ENCODE measurements at regions not wholly inside any gene's neighbourhood (a gene's known extent, or its start where the extent isn't known, plus 50 kb on each side); places are given as distances from the start of the nearest gene placed in this dataset.

GRCh38 chr10:47133871-47134570 is 166.0 kb upstream of the GDF10 start:
- TF ChIP-seq POLR2AphosphoS5 (IDR thresholded peaks at IDR 0.05) = no peak
- Histone ChIP-seq H3K27me3 (replicated peaks in 1 of 7) (no peaks in the 10 kb centered on the region), H3K4me3 (no peak overlapping the region), H3K9me3 (no peaks in the 10 kb centered on the region), H3K4me1 (peaks cover 0 to 8% (median 0%) of the 10 kb centered on the region in 6 donors), H3K27ac (peak overlapping the region in 4 of 8 donors; percentile 16 to 62 (median 40)), H3K36me3 (no peaks in the 10 kb centered on the region)
- intact Hi-C loops (cut with DNase I; ENCODE audit: low total_unique reads) = no loop called here
- 33 to 54% (median 46%) methylated on average over 6 of the region's 6 CpGs for WGBS, 5 donors
- no peak for DNase-seq

GRCh38 chr10:47136866-47137265 is 163.1 kb upstream of the GDF10 start:
- Histone ChIP-seq H3K9me3 (no peaks in the 10 kb centered on the region), H3K4me1 (peaks cover 0 to 8% (median 0%) of the 10 kb centered on the region in 6 donors), H3K36me3 (no peaks in the 10 kb centered on the region), H3K27ac (no peak overlapping the region), H3K27me3 (replicated peaks in 1 of 7) (no peaks in the 10 kb centered on the region), H3K4me3 (no peak overlapping the region)
- 90 to 91% (median 90%) methylated on average over 3 of the region's 3 CpGs for WGBS, 5 donors
- no peak for DNase-seq
- no peak for TF ChIP-seq POLR2A (IDR thresholded peaks at IDR 0.05)
- no peak for TF ChIP-seq CTCF (IDR thresholded peaks at IDR 0.05 in 8 of 11, conservative IDR thresholded peaks at IDR 0.05 in 3 of 11)
- no peak for TF ChIP-seq POLR2AphosphoS5 (IDR thresholded peaks at IDR 0.05)
- intact Hi-C loops (cut with DNase I; ENCODE audit: low total_unique reads) = no loop called here

- no peaks in the 10 kb centered on the region for H3K9me3 ChIP-seq
- WGBS, 5 donors = 74 to 93% (median 92%) methylated on average over 5 of the region's 5 CpGs
- TF ChIP-seq CTCF (IDR thresholded peaks at IDR 0.05 in 8 of 11, conservative IDR thresholded peaks at IDR 0.05 in 3 of 11) = no peak
- TF ChIP-seq POLR2A (IDR thresholded peaks at IDR 0.05) = no peak
- no peak for TF ChIP-seq POLR2AphosphoS5 (IDR thresholded peaks at IDR 0.05)
- H3K4me1 ChIP-seq = peaks cover 0 to 8% (median 0%) of the 10 kb centered on the region in 6 donors
- no peak for DNase-seq
- no peaks in the 10 kb centered on the region for H3K36me3 ChIP-seq
- intact Hi-C loops (cut with DNase I; ENCODE audit: low total_unique reads) = no loop called here
- H3K4me3 ChIP-seq = no peak overlapping the region
- H3K27me3 ChIP-seq (replicated peaks in 1 of 7) = no peaks in the 10 kb centered on the region
- H3K27ac ChIP-seq = no peak overlapping the region
These were observed 162.6 kb upstream of the GDF10 start for GRCh38 chr10:47137311-47137851.

- H3K27ac ChIP-seq = no peak overlapping the region
- intact Hi-C loops (cut with DNase I; ENCODE audit: low total_unique reads) = no loop called here
- H3K4me1 ChIP-seq = peaks cover 0 to 1% (median 0%) of the 10 kb centered on the region in 6 donors
- 59 to 77% (median 70%) methylated on average over 7 of the region's 7 CpGs for WGBS, 5 donors
- no peaks in the 10 kb centered on the region for H3K36me3 ChIP-seq
- no peaks in the 10 kb centered on the region for H3K9me3 ChIP-seq
- no peaks in the 10 kb centered on the region for H3K27me3 ChIP-seq (replicated peaks in 1 of 7)
- TF ChIP-seq POLR2A (IDR thresholded peaks at IDR 0.05) (no peak), POLR2AphosphoS5 (IDR thresholded peaks at IDR 0.05) (no peak), CTCF (IDR thresholded peaks at IDR 0.05 in 8 of 11, conservative IDR thresholded peaks at IDR 0.05 in 3 of 11) (no peak)
- no peak overlapping the region for H3K4me3 ChIP-seq
- DNase-seq = no peak
These were observed 160.9 kb upstream of the GDF10 start for GRCh38 chr10:47139121-47139520.

All from spleen (tissue), 11 donors.